H1 (cell line): ENCODE measurements at regions not wholly inside any gene's neighbourhood (a gene's known extent, or its start where the extent isn't known, plus 50 kb on each side); places are given as distances from the start of the nearest gene placed in this dataset.

Experiments used
- ASH2L ChIP-seq: fragments of 200-600, 300-600 bp; sonication (generic); IDR thresholded peaks from one replicate; pipeline ENCODE4 v1.7.1; 2017; ENCODE audit warnings: low read length
- TF ChIP-seq, protein P1 (sequence below): fragments of 300-600 bp; sonication (generic); IDR thresholded peaks from 2 replicates; pipeline ENCODE4 v1.7.1; 2012; ENCODE audit warnings: low read length, moderate library complexity, mild to moderate bottlenecking, inconsistent platforms; ENCODE audit not compliant: insufficient replicate concordance

DNA sequence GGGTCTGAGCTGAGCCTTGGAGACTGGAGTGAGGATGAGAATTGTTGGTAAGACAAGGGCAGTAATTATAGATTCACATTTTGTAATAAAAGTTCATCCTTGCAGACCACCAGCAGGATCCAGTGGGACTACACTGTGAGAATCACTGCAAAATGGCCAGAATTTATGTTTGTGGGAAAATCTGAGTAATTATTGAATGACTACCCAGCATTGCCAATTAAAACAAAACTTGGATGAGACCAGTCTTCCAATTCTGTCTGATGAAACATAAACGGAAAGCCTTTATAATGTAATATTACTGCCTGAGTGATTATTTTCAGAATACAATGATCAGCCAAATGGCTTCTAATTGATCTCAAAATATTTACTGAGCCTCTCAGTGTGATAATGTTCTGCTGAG lies 323.3 kb upstream of the C2CD4B start (continued):
- TF ChIP-seq, protein P1, sequence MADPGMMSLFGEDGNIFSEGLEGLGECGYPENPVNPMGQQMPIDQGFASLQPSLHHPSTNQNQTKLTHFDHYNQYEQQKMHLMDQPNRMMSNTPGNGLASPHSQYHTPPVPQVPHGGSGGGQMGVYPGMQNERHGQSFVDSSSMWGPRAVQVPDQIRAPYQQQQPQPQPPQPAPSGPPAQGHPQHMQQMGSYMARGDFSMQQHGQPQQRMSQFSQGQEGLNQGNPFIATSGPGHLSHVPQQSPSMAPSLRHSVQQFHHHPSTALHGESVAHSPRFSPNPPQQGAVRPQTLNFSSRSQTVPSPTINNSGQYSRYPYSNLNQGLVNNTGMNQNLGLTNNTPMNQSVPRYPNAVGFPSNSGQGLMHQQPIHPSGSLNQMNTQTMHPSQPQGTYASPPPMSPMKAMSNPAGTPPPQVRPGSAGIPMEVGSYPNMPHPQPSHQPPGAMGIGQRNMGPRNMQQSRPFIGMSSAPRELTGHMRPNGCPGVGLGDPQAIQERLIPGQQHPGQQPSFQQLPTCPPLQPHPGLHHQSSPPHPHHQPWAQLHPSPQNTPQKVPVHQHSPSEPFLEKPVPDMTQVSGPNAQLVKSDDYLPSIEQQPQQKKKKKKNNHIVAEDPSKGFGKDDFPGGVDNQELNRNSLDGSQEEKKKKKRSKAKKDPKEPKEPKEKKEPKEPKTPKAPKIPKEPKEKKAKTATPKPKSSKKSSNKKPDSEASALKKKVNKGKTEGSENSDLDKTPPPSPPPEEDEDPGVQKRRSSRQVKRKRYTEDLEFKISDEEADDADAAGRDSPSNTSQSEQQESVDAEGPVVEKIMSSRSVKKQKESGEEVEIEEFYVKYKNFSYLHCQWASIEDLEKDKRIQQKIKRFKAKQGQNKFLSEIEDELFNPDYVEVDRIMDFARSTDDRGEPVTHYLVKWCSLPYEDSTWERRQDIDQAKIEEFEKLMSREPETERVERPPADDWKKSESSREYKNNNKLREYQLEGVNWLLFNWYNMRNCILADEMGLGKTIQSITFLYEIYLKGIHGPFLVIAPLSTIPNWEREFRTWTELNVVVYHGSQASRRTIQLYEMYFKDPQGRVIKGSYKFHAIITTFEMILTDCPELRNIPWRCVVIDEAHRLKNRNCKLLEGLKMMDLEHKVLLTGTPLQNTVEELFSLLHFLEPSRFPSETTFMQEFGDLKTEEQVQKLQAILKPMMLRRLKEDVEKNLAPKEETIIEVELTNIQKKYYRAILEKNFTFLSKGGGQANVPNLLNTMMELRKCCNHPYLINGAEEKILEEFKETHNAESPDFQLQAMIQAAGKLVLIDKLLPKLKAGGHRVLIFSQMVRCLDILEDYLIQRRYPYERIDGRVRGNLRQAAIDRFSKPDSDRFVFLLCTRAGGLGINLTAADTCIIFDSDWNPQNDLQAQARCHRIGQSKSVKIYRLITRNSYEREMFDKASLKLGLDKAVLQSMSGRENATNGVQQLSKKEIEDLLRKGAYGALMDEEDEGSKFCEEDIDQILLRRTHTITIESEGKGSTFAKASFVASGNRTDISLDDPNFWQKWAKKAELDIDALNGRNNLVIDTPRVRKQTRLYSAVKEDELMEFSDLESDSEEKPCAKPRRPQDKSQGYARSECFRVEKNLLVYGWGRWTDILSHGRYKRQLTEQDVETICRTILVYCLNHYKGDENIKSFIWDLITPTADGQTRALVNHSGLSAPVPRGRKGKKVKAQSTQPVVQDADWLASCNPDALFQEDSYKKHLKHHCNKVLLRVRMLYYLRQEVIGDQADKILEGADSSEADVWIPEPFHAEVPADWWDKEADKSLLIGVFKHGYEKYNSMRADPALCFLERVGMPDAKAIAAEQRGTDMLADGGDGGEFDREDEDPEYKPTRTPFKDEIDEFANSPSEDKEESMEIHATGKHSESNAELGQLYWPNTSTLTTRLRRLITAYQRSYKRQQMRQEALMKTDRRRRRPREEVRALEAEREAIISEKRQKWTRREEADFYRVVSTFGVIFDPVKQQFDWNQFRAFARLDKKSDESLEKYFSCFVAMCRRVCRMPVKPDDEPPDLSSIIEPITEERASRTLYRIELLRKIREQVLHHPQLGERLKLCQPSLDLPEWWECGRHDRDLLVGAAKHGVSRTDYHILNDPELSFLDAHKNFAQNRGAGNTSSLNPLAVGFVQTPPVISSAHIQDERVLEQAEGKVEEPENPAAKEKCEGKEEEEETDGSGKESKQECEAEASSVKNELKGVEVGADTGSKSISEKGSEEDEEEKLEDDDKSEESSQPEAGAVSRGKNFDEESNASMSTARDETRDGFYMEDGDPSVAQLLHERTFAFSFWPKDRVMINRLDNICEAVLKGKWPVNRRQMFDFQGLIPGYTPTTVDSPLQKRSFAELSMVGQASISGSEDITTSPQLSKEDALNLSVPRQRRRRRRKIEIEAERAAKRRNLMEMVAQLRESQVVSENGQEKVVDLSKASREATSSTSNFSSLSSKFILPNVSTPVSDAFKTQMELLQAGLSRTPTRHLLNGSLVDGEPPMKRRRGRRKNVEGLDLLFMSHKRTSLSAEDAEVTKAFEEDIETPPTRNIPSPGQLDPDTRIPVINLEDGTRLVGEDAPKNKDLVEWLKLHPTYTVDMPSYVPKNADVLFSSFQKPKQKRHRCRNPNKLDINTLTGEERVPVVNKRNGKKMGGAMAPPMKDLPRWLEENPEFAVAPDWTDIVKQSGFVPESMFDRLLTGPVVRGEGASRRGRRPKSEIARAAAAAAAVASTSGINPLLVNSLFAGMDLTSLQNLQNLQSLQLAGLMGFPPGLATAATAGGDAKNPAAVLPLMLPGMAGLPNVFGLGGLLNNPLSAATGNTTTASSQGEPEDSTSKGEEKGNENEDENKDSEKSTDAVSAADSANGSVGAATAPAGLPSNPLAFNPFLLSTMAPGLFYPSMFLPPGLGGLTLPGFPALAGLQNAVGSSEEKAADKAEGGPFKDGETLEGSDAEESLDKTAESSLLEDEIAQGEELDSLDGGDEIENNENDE, result no peak
- no peak for TF ChIP-seq ASH2L
